Fibroblast of lung (primary cell): ENCODE measurements at regions not wholly inside any gene's neighbourhood (a gene's known extent, or its start where the extent isn't known, plus 50 kb on each side); places are given as distances from the start of the nearest gene placed in this dataset.
"Not testable (repeated sequence)": the region's sequence is repeated elsewhere in the genome, so short reads cannot be mapped to it uniquely, and the experiment has no call there.

Experiments used
- DNase-seq, 2 donors: peaks; one replicate each; pipeline versions ENCODE4 v3.0.0 to v3.0.0-alpha.2; 2010; ENCODE audit warnings: low read depth in 2 of 2
- H2AFZ ChIP-seq: 2 replicates; pipeline ENCODE4 v1.5.1; 2012; ENCODE audit warnings: low read length, control low read depth, inconsistent platforms
- H3K27ac ChIP-seq: 2 replicates; pipeline ENCODE4 v1.5.1; 2011; ENCODE audit warnings: low read length, control low read depth; ENCODE audit not compliant: insufficient read depth
- H3K27me3 ChIP-seq: 2 replicates; pipeline ENCODE4 v1.5.1; 2011; ENCODE audit warnings: mild to moderate bottlenecking, low read length; ENCODE audit not compliant: control insufficient read depth, insufficient read depth
- H3K36me3 ChIP-seq: 2 replicates; pipeline ENCODE4 v1.5.1; 2011; ENCODE audit warnings: low read length; ENCODE audit not compliant: control insufficient read depth, insufficient read depth
- H3K4me1 ChIP-seq: 2 replicates; pipeline ENCODE4 v1.5.1; 2011; ENCODE audit warnings: low read length; ENCODE audit not compliant: control insufficient read depth, insufficient read depth; ENCODE audit errors: extremely low read depth
- H3K4me2 ChIP-seq: 2 replicates; pipeline ENCODE4 v1.5.1; 2011; ENCODE audit warnings: low read length, control low read depth; ENCODE audit not compliant: insufficient read depth; ENCODE audit errors: extremely low read depth
- H3K4me3 ChIP-seq, 4 experiments: fragments of 200-600 bp in 1 of 4; sonication (generic) in 1 of 4; replicated peaks in 1 of 4; 2 replicates each; pipeline ENCODE4 v1.5.1; 2011 to 2016; ENCODE audit warnings: low read length in 4 of 4, low read depth in 3 of 4, mild to moderate bottlenecking in 3 of 4, control low read depth in 2 of 4, inconsistent platforms in 1 of 4, mixed read lengths in 1 of 4; ENCODE audit not compliant: insufficient read depth in 1 of 4; ENCODE audit errors: control extremely low read depth in 1 of 4
- H3K79me2 ChIP-seq: 2 replicates; pipeline ENCODE4 v1.5.1; 2012; ENCODE audit warnings: mild to moderate bottlenecking, low read length, inconsistent platforms; ENCODE audit not compliant: control insufficient read depth, insufficient read depth
- H3K9ac ChIP-seq: 2 replicates; pipeline ENCODE4 v1.5.1; 2011; ENCODE audit warnings: mild to moderate bottlenecking, low read length, control low read depth; ENCODE audit not compliant: insufficient read depth
- H3K9me3 ChIP-seq: 2 replicates; pipeline ENCODE4 v1.5.1; 2012; ENCODE audit warnings: low read depth, low read length; ENCODE audit not compliant: control insufficient read depth, insufficient read depth
- H4K20me1 ChIP-seq: 2 replicates; pipeline ENCODE4 v1.5.1; 2011; ENCODE audit warnings: low read length; ENCODE audit not compliant: control insufficient read depth, insufficient read depth; ENCODE audit errors: extremely low read depth
- EZH2 ChIP-seq: IDR thresholded peaks from 2 replicates; pipeline ENCODE4 v1.5.1; 2012; ENCODE audit warnings: low read length, control low read depth, mild to moderate bottlenecking; ENCODE audit errors: missing control alignments
- TF ChIP-seq, protein P1 (sequence below), 2 donors: IDR thresholded peaks in 1 of 2; conservative IDR thresholded peaks in 1 of 2; 1 replicate in 1 of 2; 2 replicates in 1 of 2; pipeline ENCODE4 v1.5.1; 2011 to 2012; ENCODE audit warnings: low read length in 2 of 2, control low read depth in 1 of 2, inconsistent platforms in 1 of 2, low read depth in 1 of 2, mild to moderate bottlenecking in 1 of 2

DNA sequence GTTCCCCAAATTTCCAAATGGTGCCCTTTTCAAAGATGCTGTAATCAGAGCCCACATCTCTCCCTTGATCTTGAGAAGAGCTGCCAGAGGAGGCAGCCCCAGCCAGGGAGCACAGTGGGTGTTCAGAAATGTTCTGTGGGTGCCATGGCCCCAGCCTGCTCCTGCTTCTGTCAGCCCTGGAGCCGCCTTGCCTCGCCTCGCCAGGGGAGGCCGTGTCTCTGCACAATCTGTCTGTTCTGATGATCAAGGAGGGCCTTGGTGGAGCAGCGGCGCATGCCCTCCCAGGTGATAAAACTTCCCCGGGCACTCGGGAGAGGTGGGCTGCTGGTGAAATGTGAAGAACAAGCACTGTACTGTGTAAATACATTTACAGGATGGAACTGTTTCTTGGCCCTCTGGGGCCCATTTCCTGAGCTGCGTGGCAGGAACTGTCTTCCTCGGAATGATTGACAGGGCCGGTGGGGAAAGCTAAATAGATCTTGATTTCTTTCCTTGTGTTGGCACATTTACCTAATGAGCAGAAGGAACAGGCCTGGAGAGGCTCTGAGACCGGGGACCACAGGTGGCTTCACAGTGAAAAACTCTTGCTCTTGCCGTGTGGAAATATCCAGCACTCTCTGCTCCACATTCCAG is 207.8 kb upstream of the PODXL start:
- Histone ChIP-seq H3K79me2 (no peaks in the 10 kb centered on the region), H3K9me3 (no peaks in the 10 kb centered on the region), H3K4me2 (no peak overlapping the region), H3K9ac (no peak overlapping the region), H3K4me1 (no peaks in the 10 kb centered on the region), H4K20me1 (no peaks in the 10 kb centered on the region), H3K27ac (no peak overlapping the region), H2AFZ (no peak overlapping the region), H3K27me3 (no peaks in the 10 kb centered on the region), H3K4me3 (no peak overlapping the region), H3K36me3 (no peaks in the 10 kb centered on the region)
- no peak for DNase-seq
- TF ChIP-seq, protein P1, sequence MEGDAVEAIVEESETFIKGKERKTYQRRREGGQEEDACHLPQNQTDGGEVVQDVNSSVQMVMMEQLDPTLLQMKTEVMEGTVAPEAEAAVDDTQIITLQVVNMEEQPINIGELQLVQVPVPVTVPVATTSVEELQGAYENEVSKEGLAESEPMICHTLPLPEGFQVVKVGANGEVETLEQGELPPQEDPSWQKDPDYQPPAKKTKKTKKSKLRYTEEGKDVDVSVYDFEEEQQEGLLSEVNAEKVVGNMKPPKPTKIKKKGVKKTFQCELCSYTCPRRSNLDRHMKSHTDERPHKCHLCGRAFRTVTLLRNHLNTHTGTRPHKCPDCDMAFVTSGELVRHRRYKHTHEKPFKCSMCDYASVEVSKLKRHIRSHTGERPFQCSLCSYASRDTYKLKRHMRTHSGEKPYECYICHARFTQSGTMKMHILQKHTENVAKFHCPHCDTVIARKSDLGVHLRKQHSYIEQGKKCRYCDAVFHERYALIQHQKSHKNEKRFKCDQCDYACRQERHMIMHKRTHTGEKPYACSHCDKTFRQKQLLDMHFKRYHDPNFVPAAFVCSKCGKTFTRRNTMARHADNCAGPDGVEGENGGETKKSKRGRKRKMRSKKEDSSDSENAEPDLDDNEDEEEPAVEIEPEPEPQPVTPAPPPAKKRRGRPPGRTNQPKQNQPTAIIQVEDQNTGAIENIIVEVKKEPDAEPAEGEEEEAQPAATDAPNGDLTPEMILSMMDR (conservative IDR thresholded peaks at IDR 0.05 in 1 of 2, IDR thresholded peaks at IDR 0.05 in 1 of 2; ENCODE audit: low read depth in 1 of 2, low read length in 2 of 2): no peak
- TF ChIP-seq EZH2: no peak

DNA sequence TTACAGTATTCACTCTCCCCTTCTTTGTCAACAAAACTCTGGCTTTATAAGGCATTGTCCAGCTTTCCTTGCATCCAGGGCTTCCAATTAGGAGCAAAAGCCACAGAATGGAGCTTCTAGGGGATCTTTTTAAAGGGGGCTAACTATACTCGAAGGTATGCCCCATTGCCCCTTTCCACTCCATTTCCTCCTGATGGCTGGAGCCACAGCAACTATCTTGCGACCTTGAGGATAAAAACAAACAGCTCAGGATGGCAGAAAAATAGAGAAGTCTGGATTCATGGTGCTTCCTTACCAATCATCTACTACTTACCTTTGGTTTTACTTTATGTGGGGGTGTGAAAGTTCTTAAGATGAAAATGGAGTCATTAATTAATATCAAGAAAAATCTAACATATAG is 206.3 kb upstream of the PODXL start:
- H3K9me3 ChIP-seq: no peaks in the 10 kb centered on the region
- DNase-seq: no peak
- H3K27me3 ChIP-seq: no peaks in the 10 kb centered on the region

DNA sequence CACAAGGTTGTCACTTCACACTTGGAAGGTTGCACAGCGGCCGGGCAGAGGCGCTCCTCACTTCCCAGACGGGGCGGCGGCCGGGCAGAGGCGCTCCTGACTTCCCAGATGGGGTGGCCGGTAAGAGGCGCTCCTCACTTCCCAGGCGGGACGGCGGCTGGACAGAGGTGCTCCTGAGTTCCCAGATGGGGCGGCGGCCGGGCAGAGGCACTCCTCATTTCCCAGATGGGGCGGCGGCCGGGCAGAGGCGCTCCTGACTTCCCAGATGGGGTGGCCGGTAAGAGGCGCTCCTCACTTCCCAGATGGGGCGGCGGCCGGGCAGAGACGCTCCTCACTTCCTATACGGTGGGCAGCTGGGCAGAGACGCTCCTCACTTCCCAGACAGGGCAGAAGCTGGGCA is 199.4 kb upstream of the PODXL start:
- H3K36me3 ChIP-seq, H3K27me3 ChIP-seq, DNase-seq, H3K27ac ChIP-seq, H3K4me1 ChIP-seq, H4K20me1 ChIP-seq, H3K9me3 ChIP-seq, H3K9ac ChIP-seq, H2AFZ ChIP-seq, H3K4me3 ChIP-seq, H3K4me2 ChIP-seq, H3K79me2 ChIP-seq: not testable (repeated sequence)

More for the DNA sequence above, 206.3 kb upstream of the PODXL start:
- Histone ChIP-seq H3K27ac (no peak overlapping the region), H3K4me2 (no peak overlapping the region), H3K4me1 (no peaks in the 10 kb centered on the region), H3K9ac (no peak overlapping the region), H3K36me3 (no peaks in the 10 kb centered on the region), H4K20me1 (no peaks in the 10 kb centered on the region), H3K4me3 (no peak overlapping the region), H2AFZ (no peak overlapping the region), H3K79me2 (no peaks in the 10 kb centered on the region)
- no peak for TF ChIP-seq EZH2
- TF ChIP-seq, protein P1 (conservative IDR thresholded peaks at IDR 0.05 in 1 of 2, IDR thresholded peaks at IDR 0.05 in 1 of 2; ENCODE audit: low read depth in 1 of 2, low read length in 2 of 2): no peak
